HG02588 (cell line): ENCODE measurements at regions not wholly inside any gene's neighbourhood (a gene's known extent, or its start where the extent isn't known, plus 50 kb on each side); places are given as distances from the start of the nearest gene placed in this dataset.
"Not testable (repeated sequence)": the region's sequence is repeated elsewhere in the genome, so short reads cannot be mapped to it uniquely, and the experiment has no call there.

Source experiments
- ATAC-seq: cut with Tn5 transposase; IDR thresholded peaks from one replicate; pipeline ENCODE4 v1.9.1; 2021; ENCODE audit warnings: mild to moderate bottlenecking, moderate library complexity; ENCODE audit not compliant: unreplicated experiment

GRCh38 chr9:117936185-117937130 is 232.3 kb downstream of the TLR4 start:
- ATAC-seq: no peak

GRCh38 chr9:117938086-117938485 is 233.9 kb downstream of the TLR4 start:
- no peak for ATAC-seq

DNA sequence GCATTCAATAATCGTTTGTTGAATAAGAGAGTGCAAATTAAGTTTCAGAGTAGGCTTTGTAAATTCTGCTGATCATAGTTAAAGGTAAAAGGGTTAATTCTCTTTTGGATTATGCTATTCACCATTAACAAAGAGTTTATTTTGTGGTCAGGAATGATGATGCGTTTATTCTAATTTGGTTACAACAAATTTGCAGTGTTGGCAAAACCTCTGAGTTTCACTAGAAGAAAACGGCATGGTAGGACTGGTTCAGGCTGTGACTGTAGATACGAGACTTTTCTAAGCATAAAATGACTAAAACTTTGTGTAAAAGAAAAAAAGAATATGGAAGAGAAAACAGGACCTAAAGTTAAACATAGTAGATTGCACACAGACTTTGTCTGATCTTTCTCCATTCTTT is 234.7 kb downstream of the TLR4 start:
- ATAC-seq: no peak

GRCh38 chr9:117944750-117945149 is 240.5 kb downstream of the TLR4 start:
- not testable (repeated sequence) for ATAC-seq

- ATAC-seq: no peak
These were observed 241.1 kb downstream of the TLR4 start for GRCh38 chr9:117945286-117945685.

DNA sequence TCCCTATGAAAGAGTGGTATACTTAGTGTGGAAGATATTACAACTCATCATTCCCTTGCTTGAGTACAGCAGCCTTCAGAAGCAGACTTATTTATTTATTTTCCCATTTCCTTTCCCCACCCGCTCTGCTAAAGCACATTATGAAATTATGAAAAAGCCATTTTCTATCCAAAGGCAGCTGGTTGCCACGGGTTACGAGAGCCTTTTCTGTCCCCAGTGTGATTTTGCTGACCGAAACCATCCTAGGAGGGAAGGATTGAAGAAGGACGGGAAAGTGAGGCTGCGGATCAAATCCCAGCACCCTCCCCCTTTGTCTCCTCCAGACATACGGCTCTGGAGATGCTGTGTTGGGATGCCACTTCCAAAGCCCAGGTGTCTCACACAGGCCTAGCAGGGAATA is 246.9 kb downstream of the TLR4 start:
- no peak for ATAC-seq

DNA sequence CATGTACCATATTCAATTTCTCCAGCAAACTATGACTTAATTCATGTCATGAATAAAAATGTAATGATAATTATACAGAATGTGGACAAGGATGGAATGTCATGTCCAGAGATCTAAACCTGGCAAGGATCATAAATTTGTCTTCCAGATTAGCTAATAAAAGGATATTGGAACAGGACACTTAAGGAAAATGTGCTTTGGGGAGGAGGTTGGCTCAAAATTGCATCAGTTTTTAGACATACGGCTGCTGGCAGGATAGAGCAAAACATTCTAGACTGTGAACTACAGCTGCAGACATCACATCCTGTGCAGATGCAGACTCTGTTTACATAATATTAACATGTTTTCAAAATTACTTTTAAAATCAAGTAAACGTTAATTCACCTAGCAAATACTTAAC is 248.4 kb downstream of the TLR4 start:
- ATAC-seq: no peak

- ATAC-seq: no peak
These were observed 253.1 kb downstream of the TLR4 start for GRCh38 chr9:117957267-117957666.

- no peak for ATAC-seq
These were observed 254.5 kb downstream of the TLR4 start for GRCh38 chr9:117958726-117959125.

- no peak for ATAC-seq
These were observed 259.4 kb downstream of the TLR4 start for GRCh38 chr9:117963493-117964090.

DNA sequence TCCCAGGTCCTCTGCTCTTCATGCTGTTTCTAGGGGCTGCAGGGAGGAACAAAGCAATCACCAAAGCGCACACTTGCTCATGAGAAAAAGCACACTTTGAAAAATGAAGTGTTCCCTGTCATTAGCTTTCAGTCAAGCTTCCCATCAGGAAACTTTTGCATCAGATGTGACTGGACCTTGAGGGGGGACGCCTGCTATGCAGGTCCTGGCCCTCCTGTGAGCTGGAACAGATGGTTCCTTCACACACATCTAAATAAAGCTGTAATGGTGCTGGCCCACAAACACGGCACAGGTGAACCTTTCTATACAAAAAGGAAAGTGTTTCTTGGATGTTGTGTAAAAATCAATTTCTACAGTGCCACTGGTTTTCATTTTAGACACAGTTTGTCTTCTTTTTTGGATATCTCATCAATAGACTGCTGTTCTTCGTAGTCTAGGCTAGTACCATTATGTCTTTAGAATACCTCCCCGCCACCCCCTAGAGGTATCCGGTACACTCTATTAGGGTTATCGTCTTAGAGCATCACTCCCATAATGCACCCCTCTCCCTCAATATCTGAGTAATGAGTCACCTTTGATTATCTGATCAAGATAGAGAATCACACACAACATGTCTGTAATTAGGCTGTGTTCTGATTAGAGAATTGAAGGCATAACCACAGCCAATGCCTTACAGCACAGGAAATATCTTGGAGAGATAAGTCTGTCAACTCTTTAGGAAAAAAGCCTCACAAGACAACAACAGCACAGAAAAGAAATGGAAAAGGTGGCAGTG is 266.3 kb downstream of the TLR4 start:
- no peak for ATAC-seq

- no peak for ATAC-seq
These were observed 269.9 kb downstream of the TLR4 start for GRCh38 chr9:117974108-117974507.

GRCh38 chr9:117979914-117980313 is 275.7 kb downstream of the TLR4 start:
- ATAC-seq: no peak

DNA sequence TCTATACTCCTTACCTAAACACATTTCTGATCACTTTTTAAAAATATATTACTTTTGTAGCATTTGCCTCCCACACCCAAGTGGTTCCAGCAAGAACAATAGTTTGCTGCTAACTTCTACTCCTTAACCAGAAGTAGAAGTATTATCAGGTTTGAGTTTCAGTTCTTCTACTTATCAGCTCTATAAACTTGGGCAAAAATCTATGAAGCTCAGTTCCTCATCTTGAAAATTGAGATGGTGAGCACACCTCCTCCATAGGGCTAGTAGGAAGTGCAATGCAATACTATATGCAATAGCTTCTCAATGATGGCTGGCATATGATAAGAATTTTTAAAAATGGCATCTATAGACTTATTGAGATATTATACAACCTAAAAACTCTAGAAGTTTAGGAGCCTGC is 283.7 kb downstream of the TLR4 start:
- ATAC-seq: no peak

DNA sequence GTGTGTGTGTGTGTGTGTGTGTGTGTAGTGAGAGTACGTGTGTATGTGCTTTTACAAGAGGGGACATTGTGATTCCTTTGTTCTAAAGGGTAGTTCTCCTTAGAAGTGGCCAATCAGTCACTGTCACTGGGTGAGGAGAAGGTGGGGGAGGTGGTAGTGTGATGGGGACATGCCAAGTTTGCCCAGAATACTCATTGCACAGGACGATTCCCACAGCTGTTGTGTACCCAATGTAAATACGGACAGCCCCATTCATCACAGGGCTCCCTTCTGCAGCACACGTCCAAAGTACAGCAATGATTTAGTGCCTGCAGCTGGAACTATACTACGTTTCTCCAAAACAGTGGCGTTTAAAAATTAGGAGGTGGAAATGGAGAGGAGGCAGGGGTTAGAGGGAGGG is 287.8 kb downstream of the TLR4 start:
- ATAC-seq: no peak

DNA sequence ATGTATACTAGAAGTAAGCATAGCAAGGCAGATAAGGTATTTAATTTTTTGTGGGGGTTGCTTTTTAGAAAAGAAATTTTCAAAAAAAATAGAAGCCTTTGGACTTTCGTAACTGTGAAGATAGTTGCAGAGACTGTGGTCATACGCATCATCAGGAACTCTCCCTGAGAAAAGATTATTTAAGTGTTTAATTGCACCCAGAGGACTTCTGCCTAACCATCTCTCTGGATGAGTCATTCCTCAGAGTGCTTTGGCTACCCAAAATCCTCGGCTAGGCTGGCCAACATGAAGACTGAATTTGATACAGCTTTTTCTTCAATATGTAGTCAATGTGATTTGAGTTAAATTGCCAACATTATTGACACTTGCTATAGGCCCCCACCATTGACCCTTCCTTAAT is 296.4 kb downstream of the TLR4 start:
- ATAC-seq: no peak

DNA sequence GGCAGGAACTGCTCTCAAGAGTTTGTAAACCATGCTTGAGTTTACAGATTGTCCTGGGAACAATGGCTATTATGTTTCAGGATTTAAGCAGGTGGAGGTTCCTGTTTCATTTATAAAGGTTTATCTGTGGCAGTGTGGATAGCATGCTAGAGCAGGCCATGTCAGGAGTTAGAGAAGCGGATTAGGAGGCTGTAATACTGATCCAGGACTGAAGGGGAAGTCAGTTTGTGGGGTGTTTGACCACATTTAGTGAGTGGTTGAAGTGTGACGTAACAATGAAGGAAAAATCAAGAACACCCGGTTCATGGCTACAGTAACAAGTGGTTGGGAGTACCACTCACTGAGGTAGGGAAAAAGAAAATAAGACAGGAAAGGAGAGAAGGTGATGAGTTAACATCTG is 299.0 kb downstream of the TLR4 start:
- ATAC-seq: no peak

DNA sequence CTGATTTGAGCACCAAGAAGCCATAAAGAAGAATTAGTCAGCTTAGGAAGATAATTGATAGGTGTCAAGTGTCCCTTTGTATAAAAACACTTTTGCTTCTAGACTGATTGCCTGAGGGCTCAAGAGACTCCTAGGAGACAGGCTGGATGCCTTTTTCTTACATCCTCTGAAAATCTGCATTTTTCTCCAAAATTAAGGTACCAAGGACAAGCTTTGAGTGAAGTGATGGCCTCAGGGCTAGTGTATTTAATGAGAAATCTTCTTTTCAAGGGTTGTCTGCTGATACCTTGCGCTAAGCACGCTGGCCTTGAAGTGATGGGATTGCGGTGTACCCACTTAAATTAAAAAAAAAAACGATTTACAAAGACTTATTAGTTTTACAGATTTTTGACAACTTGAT is 304.0 kb downstream of the TLR4 start:
- ATAC-seq: no peak

GRCh38 chr9:118009614-118010013 is 305.4 kb downstream of the TLR4 start:
- ATAC-seq: no peak

GRCh38 chr9:118017607-118018122 is 313.5 kb downstream of the TLR4 start:
- ATAC-seq: no peak

- ATAC-seq: no peak
These were observed 319.4 kb downstream of the TLR4 start for GRCh38 chr9:118023644-118024043.
